KG1 (cell line): ENCODE measurements at regions not wholly inside any gene's neighbourhood (a gene's known extent, or its start where the extent isn't known, plus 50 kb on each side); places are given as distances from the start of the nearest gene placed in this dataset.

ENCODE experiments used
- DNase-seq: peaks from one replicate; lab custom pipeline; 2025; lab: John Stamatoyannopoulos, UW

DNA sequence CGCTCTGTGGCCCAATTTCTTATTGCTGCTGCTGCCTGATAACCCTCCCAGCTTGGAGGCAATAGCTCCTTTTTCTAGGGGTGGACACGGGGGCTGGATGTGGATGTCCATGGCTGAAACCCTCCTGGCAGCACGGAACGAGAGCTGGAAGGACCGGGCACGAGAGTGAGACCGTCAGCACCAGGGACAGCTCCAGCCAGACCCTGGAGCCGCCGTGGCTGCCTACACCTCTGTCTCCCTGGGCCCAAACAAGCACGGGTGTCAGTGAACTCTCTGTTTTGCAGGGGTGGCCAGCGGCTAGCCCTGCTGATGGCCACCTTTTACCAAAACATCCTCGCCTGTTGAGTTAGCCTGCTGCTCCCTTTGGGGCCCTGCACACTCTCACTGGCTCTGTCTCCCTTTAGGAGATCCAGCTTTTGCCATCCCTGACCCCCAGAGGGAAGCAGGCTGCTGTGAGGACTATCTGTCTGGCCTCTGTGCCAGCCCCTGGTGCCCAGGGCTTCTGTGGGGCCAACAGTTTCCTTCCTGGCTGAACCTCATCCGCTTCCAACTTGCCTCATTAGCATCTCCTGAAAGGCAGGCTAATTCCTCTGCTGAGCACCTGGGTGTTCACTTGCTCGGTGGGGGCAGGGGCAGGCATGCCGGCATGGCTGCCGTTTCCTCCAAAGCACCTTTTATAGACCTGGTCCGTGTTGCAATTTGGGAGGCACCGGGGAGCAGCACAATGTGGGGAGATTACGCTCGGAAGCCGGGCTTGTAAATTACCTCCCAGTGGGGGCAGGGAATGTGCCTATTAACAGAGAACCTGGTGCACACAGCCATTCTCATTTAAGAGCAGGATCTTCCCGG is 118.1 kb downstream of the ENGASE start:
- DNase-seq = peak; percentile 3

GRCh38 chr17:79191270-79191934 is 116.8 kb downstream of the ENGASE start:
- no peak for DNase-seq

DNA sequence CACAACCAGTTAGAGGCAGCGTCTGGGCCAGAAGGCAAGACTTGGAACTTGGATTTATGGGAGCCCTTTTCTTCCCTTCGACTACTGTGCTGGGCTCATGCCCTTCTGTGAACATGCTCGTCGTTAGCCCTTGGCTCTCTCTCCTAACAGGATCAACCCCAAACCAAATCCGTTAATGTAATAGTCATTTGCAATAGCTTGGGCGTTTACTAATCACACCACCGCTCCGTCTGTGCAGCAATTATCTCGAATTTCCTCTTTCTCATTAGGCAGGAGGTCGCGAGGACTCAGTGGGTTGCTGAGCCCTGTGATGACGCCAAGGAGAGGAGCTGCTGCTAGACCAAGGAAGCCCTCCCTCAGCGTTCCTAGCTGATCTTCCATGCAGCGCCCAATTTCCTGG is 114.7 kb downstream of the ENGASE start:
- no peak for DNase-seq

- no peak for DNase-seq
Observed at GRCh38 chr17:79188685-79189084, 114.1 kb downstream of the ENGASE start.

DNA sequence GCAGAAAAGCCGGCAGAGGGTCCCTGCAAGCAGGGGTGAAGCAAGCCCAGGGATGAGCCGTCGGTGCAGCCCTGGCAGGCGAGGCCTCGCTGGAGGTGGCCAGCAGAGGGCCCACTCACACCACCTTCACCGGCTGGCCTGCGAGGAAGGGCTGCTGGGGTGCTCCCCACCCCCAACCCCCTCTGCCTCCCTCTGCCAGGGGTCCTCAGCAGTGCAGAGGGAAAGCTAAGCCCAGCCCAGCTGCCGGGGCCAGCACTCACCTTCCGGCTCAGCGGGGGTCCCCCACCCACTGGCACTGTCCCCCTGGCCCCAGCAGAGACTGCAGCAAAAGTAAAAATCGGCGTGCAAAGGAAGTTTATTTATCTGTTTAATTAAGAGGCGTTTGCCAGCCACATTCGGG is 113.4 kb downstream of the ENGASE start:
- no peak for DNase-seq

GRCh38 chr17:79187186-79187585 is 112.6 kb downstream of the ENGASE start:
- DNase-seq = no peak

DNA sequence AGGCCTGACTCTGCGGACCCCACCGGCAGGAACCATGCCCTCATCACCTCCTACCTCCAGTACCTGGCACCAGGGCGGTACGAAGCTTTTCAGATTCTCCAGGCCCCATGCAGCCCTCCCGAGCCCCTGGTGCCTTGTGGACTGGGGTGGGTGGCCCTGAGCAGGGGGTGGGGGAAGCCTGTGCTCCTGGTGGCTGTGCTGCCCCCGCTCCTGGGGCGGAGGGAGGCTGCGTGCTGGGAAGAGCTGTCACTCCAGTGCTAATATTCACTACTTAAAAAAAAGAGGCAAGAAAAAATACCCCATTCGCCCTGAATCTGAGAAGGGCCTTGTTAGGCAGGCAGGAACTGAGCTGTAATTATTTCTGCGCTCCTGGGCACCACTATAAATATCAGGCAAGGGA is 111.8 kb downstream of the ENGASE start:
- DNase-seq = no peak

GRCh38 chr17:79185671-79186070 is 111.0 kb downstream of the ENGASE start:
- DNase-seq = no peak

DNA sequence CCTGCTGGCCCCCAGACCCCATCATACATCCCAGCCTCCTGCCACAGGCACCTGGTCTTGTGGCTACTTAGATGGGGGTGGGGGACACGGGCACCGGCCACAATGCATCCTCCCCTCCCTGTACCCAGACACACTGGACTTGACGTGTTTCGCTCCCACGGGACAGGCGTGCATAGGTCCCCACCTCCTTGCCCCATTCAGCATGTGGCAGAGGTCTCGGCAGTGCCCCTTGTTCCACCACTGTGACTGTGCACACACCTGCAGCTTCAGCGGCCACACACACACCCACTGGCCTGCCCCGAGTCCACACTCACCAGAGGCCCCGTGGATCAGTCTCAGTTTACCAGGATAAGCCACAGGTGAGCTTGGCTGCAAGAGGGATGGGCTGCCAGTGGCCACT is 109.6 kb downstream of the ENGASE start:
- no peak for DNase-seq

DNA sequence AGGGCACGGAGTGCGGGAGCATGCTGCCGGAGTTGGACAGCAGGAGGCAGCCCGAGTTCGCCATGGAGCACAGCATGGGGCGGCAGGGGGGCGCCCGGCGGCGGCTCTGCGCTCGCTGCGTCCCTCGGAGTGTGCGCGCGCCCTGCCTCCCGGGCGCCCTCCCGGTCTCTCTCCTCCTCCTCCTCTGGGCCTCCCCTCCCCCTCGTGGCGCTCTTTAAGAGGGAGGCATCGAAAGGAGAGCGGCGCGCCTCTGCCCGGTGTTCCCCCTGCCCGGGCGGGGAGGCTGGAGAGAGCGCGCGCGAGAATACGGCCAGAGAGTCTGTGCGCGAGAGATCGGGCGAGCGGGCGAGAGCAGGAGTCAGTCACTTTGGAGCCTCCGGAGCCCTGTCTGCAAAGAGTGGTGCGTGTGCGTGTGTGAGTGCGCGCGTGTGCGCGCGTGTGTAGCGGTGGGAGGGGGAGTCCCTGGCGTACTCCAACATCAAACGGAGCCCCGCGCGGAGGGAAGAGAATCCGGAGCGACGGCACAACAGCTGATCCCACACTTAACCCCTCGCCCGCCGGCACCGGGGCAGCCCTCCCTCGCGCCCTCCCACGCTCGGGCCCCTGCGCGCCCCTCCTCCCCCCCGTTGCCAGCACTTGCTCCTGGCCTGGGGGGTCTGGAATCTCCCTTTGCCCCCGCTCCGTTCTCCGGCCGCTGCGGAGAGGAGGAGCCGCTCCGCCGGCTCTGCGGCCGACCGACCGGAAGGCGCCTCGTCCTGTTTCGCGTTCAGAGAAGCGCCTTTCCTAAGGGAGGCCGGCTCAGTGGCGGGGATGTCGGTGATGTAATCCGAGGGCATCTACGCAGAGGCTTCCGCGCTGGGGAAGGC is 108.9 kb downstream of the ENGASE start:
- peak; percentile 23 for DNase-seq

DNA sequence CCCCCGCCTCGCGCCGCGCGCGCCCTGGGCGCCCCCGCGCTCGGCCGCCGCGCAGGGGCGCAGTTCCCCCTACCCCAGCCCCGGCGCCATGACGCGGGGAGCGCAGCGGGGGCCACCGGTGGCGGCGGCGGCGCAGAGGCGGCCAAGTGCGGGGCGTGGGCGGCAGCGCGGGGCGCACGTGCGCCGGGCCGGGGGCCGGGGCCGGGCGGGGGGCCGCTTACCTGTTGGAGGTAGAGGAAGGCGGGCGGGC is 108.3 kb downstream of the ENGASE start:
- DNase-seq = no peak

DNA sequence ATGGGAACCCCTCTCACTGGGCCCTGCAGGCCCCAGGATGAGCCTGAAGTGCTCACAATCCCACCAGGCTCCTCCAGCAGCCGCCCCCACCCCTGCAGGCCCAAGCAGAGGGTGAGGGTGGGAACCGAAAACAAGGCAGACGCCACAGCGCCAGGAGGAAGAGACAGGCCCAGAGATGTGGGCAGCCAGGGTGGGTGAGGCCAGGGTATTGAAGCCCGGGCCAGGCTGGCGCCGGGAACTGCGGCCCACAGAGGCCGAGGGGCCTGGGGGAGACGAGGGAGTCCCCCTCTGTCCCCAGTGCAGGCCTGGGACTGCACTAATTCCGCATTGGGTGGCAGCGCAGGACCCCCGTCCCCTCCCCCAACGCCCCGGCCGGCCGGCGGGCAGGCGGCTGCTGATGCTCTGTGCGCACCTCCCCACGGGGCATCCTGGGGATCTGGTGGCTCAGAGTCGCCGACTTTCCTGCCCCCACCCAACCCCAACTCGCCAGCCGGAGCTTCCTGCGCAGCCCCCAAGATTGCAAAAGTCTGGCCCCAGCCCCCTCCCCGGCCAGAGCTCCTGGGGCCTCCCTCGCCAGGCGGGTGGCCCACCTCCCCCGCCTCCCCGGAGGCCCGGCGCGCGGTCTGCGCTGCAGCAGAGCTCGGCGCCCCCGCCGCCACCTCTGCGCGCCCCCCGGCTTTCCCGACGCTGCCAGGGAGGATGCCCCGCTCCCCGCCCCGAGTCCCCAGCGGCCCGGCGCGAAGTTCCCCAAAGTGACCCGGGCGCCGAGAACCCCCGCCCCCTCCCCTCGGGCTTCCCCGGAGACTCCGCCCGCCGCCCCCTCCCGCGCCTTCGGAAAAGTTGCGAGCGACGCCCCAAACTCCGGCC is 107.8 kb downstream of the ENGASE start:
- DNase-seq = no peak

DNA sequence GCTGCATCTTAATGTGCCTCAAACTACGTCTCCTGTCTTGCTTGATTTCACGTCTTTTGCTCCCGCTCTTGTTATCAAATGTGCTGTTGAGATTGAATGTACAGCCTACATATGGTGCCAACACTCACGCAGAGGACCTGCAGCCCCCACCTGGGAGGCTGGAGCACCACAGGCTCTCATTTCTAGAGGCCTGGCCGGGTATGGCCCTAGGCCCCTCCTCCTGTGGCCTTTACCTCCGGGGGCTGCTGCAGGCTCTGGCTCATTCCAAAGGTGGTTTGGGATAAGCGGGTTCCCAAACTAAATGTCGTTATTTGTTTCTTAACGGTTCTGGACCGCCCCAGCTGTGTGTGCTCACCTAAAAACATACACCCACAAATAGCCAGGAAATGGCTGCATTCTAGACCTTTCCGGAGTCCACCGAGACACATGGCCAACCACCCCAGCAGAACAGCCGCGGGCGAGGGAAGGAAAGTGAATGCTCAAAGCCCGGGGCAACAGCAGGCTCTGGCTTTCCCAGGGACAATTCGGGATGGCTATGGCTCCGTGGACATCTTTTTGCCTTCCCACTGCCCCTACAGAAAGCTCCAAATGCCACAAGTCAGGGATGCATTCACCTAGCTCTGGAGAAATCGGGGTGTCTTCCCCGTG is 105.9 kb downstream of the ENGASE start:
- no peak for DNase-seq

DNA sequence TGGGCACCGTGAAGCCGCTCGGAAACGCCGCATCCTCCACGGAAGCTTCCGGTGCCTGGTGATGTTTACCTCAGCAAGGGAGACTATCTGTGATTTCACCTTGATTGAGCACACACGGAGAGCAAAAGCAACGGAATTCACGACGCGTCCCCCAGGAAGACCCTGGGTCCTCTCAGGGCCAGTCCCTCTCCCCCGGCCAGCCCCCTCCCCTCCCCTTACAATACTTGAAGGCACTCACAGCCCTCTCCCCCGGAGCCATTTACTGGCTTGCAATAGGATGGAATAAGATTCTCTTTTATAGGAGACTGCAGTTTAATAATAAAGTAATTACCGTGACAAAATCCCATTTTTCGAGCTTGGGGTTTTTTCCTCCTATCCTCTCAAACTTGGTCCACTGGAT is 104.7 kb downstream of the ENGASE start:
- DNase-seq = no peak

GRCh38 chr17:79177877-79178276 is 103.3 kb downstream of the ENGASE start:
- DNase-seq = no peak

- no peak for DNase-seq
Observed at GRCh38 chr17:79176792-79177601, 102.4 kb downstream of the ENGASE start.

- DNase-seq = no peak
Observed at GRCh38 chr17:79174905-79175856, 100.6 kb downstream of the ENGASE start.

- DNase-seq = no peak
Observed at GRCh38 chr17:79174193-79174765, 99.7 kb downstream of the ENGASE start.

DNA sequence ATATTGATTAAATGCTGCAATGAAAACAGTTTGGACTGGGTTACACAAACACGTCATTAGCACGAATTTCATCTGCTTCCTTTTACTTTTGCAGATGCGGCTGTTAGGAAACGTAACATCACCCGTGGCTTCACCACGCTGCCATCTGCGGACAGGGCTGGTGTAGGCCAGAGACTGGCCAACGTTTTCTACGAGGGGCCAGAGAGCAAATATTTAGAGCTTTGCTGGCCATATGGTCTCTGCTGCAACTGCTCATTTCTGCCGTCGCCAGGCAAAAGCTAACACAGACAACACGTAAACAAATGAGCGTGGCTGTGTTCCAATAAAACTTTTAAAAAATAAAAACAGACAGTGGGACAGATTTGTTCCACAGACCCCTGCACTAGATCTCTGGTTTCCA is 96.6 kb downstream of the ENGASE start:
- DNase-seq = no peak
